HG03521 (cell line): ENCODE measurements at regions not wholly inside any gene's neighbourhood (a gene's known extent, or its start where the extent isn't known, plus 50 kb on each side); places are given as distances from the start of the nearest gene placed in this dataset.

Experiments used
- ATAC-seq: cut with Tn5 transposase; IDR thresholded peaks from one replicate; pipeline ENCODE4 v1.9.1; 2021; ENCODE audit warnings: mild to moderate bottlenecking, moderate library complexity; ENCODE audit not compliant: unreplicated experiment

- ATAC-seq, result no peak
Observed at GRCh38 chr4:83172371-83172770, 57.8 kb upstream of the PLAC8 start.

GRCh38 chr4:83171436-83172039 lies 57.0 kb upstream of the PLAC8 start:
- no peak for ATAC-seq

- no peak for ATAC-seq
Observed at GRCh38 chr4:83170952-83171399, 56.4 kb upstream of the PLAC8 start.
